ENCODE measurements at regions not wholly inside any gene's neighbourhood (a gene's known extent, or its start where the extent isn't known, plus 50 kb on each side); places are given as distances from the start of the nearest gene placed in this dataset.
A peak's percentile ranks its signal among the peaks of the same experiment; 100 is the strongest.

DNA sequence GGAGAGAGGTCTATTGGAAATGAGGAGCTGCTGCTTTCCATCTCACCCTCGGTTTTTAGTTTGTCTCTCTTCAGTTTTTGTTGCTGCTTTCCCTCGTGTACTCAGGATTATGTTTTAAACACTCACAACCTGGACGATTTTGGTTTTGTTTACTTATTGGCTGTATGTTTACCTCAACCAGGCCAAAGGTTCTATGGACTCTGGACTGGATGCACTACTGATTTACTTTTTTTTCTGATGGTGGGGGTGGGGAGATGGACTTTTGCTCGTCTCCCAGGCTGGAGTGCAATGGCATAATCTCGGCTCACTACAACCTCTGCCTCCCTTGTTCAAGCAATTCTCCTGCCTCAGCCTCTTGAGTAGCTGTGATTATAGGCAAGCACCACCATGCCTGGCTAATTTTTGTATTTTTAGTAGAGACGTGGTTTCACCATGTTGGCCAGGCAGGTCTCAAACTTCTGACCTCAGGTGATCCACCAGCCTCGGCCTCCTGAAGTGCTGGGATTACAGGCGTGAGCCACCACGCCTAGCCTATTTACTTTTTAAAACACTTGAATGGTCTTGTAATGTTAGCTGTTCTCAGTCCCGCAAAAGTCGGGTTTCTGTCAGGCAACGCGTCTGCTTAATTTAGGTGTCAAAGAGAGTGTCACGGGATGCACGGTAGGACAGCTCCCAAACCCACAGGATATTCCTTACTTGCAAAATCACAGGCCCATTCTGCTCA lies 148.2 kb upstream of the RIPOR2 start (continued):
- TF ChIP-seq FOSL2 (CRISPR knock-in tag; IDR thresholded peaks at IDR 0.05) = no peak
- TF ChIP-seq, protein P1, sequence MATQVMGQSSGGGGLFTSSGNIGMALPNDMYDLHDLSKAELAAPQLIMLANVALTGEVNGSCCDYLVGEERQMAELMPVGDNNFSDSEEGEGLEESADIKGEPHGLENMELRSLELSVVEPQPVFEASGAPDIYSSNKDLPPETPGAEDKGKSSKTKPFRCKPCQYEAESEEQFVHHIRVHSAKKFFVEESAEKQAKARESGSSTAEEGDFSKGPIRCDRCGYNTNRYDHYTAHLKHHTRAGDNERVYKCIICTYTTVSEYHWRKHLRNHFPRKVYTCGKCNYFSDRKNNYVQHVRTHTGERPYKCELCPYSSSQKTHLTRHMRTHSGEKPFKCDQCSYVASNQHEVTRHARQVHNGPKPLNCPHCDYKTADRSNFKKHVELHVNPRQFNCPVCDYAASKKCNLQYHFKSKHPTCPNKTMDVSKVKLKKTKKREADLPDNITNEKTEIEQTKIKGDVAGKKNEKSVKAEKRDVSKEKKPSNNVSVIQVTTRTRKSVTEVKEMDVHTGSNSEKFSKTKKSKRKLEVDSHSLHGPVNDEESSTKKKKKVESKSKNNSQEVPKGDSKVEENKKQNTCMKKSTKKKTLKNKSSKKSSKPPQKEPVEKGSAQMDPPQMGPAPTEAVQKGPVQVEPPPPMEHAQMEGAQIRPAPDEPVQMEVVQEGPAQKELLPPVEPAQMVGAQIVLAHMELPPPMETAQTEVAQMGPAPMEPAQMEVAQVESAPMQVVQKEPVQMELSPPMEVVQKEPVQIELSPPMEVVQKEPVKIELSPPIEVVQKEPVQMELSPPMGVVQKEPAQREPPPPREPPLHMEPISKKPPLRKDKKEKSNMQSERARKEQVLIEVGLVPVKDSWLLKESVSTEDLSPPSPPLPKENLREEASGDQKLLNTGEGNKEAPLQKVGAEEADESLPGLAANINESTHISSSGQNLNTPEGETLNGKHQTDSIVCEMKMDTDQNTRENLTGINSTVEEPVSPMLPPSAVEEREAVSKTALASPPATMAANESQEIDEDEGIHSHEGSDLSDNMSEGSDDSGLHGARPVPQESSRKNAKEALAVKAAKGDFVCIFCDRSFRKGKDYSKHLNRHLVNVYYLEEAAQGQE (IDR thresholded peaks at IDR 0.05; ENCODE audit: borderline replicate concordance in 1 of 2, low read depth in 1 of 2, low read length in 2 of 2) = peak in 1 of 2 experiments; percentile 52; a peak in 1 of 4 replicates
- 0 out of 2 replicates have a peak, but pooled peaks have one; percentile 45 for TF ChIP-seq ZNF234 (CRISPR knock-in tag; conservative IDR thresholded peaks at IDR 0.05)
- peak; percentile 93 for TF ChIP-seq GATAD2A (CRISPR knock-in tag; IDR thresholded peaks at IDR 0.05)
- TF ChIP-seq MEF2D (CRISPR knock-in tag; IDR thresholded peaks at IDR 0.05) = peak; percentile 90
- TF ChIP-seq HNF4A (CRISPR knock-in tag; IDR thresholded peaks at IDR 0.05) = peak; percentile 99
- TF ChIP-seq, protein P2, sequence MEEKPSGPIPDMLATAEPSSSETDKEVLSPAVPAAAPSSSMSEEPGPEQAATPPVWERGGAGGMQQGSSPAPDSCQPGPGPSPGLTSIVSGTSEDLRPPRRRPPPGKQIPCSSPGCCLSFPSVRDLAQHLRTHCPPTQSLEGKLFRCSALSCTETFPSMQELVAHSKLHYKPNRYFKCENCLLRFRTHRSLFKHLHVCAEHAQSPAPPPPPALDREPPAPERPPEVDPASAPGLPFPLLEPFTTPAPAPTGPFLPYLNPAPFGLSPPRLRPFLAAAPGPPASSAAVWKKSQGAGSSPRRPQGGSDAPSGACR (CRISPR knock-in tag; IDR thresholded peaks at IDR 0.05) = peak; percentile 79
- TF ChIP-seq, protein P3, sequence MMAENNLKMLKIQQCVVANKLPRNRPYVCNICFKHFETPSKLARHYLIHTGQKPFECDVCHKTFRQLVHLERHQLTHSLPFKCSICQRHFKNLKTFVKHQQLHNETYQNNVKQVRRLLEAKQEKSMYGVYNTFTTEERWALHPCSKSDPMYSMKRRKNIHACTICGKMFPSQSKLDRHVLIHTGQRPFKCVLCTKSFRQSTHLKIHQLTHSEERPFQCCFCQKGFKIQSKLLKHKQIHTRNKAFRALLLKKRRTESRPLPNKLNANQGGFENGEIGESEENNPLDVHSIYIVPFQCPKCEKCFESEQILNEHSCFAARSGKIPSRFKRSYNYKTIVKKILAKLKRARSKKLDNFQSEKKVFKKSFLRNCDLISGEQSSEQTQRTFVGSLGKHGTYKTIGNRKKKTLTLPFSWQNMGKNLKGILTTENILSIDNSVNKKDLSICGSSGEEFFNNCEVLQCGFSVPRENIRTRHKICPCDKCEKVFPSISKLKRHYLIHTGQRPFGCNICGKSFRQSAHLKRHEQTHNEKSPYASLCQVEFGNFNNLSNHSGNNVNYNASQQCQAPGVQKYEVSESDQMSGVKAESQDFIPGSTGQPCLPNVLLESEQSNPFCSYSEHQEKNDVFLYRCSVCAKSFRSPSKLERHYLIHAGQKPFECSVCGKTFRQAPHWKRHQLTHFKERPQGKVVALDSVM (CRISPR knock-in tag; IDR thresholded peaks at IDR 0.05) = peak; percentile 77
- TF ChIP-seq KLF6 (CRISPR knock-in tag; IDR thresholded peaks at IDR 0.05) = 0 out of 2 replicates have a peak, but pooled peaks have one; percentile 41
- TF ChIP-seq, protein P4, sequence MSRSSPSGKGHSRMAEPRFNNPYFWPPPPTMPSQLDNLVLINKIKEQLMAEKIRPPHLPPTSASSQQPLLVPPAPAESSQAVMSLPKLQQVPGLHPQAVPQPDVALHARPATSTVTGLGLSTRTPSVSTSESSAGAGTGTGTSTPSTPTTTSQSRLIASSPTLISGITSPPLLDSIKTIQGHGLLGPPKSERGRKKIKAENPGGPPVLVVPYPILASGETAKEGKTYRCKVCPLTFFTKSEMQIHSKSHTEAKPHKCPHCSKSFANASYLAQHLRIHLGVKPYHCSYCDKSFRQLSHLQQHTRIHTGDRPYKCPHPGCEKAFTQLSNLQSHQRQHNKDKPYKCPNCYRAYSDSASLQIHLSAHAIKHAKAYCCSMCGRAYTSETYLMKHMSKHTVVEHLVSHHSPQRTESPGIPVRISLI (CRISPR knock-in tag; IDR thresholded peaks at IDR 0.05; ENCODE audit: borderline replicate concordance) = peak; percentile 98
- TF ChIP-seq, protein P5, sequence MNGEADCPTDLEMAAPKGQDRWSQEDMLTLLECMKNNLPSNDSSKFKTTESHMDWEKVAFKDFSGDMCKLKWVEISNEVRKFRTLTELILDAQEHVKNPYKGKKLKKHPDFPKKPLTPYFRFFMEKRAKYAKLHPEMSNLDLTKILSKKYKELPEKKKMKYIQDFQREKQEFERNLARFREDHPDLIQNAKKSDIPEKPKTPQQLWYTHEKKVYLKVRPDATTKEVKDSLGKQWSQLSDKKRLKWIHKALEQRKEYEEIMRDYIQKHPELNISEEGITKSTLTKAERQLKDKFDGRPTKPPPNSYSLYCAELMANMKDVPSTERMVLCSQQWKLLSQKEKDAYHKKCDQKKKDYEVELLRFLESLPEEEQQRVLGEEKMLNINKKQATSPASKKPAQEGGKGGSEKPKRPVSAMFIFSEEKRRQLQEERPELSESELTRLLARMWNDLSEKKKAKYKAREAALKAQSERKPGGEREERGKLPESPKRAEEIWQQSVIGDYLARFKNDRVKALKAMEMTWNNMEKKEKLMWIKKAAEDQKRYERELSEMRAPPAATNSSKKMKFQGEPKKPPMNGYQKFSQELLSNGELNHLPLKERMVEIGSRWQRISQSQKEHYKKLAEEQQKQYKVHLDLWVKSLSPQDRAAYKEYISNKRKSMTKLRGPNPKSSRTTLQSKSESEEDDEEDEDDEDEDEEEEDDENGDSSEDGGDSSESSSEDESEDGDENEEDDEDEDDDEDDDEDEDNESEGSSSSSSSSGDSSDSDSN (CRISPR knock-in tag; IDR thresholded peaks at IDR 0.05) = peak; percentile 56; the same call in 1 of the 2 replicates
- peak; percentile 68 for TF ChIP-seq KAT8 (CRISPR knock-in tag; IDR thresholded peaks at IDR 0.05)
- peak; percentile 68; the same call in 1 of the 2 replicates for TF ChIP-seq ZNF788 (CRISPR knock-in tag; IDR thresholded peaks at IDR 0.05; ENCODE audit: borderline replicate concordance)
- TF ChIP-seq FOXC1 (CRISPR knock-in tag; IDR thresholded peaks at IDR 0.05; ENCODE audit: borderline replicate concordance) = peak; percentile 61; the same call in 1 of the 2 replicates
- 0 out of 2 replicates have a peak, but pooled peaks have one; percentile 50 for TF ChIP-seq ARNTL (CRISPR knock-in tag; IDR thresholded peaks at IDR 0.05)
- TF ChIP-seq ARNT2 (CRISPR knock-in tag; IDR thresholded peaks at IDR 0.05; ENCODE audit: low read depth) = peak; percentile 46; the same call in 1 of the 2 replicates
- TF ChIP-seq, protein P6, sequence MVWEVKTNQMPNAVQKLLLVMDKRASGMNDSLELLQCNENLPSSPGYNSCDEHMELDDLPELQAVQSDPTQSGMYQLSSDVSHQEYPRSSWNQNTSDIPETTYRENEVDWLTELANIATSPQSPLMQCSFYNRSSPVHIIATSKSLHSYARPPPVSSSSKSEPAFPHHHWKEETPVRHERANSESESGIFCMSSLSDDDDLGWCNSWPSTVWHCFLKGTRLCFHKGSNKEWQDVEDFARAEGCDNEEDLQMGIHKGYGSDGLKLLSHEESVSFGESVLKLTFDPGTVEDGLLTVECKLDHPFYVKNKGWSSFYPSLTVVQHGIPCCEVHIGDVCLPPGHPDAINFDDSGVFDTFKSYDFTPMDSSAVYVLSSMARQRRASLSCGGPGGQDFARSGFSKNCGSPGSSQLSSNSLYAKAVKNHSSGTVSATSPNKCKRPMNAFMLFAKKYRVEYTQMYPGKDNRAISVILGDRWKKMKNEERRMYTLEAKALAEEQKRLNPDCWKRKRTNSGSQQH (CRISPR knock-in tag; IDR thresholded peaks at IDR 0.05; ENCODE audit: low read depth) = 0 out of 2 replicates have a peak, but pooled peaks have one; percentile 59
